ENCODE measurements at regions not wholly inside any gene's neighbourhood (a gene's known extent, or its start where the extent isn't known, plus 50 kb on each side); places are given as distances from the start of the nearest gene placed in this dataset.

DNA sequence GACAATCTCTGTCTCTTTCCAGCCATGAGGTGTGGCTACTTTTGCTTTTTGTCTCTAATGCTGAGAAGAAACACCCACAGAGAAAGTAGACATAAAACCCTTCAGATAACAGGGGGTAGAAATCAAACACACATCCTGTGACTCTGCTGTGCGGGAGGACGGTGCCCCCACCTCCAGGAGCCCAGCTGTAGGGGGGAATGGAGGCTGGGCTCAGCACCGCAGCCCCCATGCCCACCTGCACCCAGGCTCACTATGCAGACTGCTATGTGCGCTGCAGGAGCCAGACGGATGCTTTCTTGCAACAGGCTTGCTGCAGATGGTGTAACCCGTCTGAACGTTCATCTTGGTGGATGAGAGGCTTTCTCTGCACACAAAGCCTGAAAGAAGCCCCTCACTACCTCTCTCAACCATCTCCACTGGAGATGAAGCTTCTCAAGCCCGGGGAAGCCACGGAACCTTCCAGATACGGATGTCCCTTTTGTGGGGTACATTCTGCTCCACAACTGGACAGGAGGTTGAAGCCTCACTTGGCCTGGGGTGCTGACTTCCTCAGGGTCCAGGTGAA is 207.2 kb downstream of the GADD45G start:
- no peaks in the 10 kb centered on the region for H3K4me1 ChIP-seq (ENCODE audit: control insufficient read depth, insufficient read depth, low read length)
- no peaks in the 10 kb centered on the region for H3K9me3 ChIP-seq (ENCODE audit: control insufficient read depth, low read length)
- H3K4me3 ChIP-seq (ENCODE audit: insufficient read depth, low read depth, low read length), result no peak overlapping the region
- 94% methylated on average over 10 of the region's 10 CpGs for WGBS, 2 experiments
- no peaks in the 10 kb centered on the region for H3K27me3 ChIP-seq (ENCODE audit: control insufficient read depth, insufficient read depth, low read length, poor library complexity, severe bottlenecking)
- no peaks in the 10 kb centered on the region for H3K36me3 ChIP-seq (ENCODE audit: control insufficient read depth, insufficient read depth, low read length)
- no peak overlapping the region for H3K27ac ChIP-seq (ENCODE audit: insufficient read depth, low read depth, low read length, poor library complexity, severe bottlenecking)

DNA sequence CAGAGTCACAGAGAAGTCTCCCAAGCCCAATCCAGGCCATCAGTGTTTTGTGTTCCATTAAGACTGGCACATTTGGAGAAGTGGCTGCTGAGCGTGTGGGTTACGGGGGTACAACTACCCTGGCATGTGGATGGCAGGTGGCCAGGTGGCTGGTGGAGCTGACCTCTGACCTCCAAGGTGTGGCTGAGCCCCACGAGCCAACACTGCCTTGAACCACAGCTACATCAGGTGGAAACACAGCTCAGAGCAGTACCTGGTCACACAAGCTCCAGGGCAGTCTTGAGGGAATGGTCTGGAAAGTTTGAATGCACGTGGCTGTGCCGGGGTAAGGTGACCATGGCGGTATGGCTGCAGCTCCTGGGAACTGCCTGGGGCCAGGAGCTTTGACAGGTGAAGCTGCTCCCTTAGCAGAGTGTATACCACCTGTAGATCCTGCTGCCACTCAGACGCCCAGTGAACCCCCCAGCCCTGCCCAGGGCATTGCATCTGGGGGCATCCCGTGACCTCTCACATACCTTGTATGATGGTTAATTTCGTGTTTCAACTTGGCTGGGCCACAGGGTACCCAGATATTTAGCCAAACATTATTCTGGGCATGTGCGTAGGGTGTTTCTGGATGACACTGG is 207.9 kb downstream of the GADD45G start:
- Histone ChIP-seq H3K36me3 (ENCODE audit: control insufficient read depth, insufficient read depth, low read length) (no peaks in the 10 kb centered on the region), H3K9me3 (ENCODE audit: control insufficient read depth, low read length) (no peaks in the 10 kb centered on the region), H3K4me3 (ENCODE audit: insufficient read depth, low read depth, low read length) (no peak overlapping the region), H3K27me3 (ENCODE audit: control insufficient read depth, insufficient read depth, low read length, poor library complexity, severe bottlenecking) (no peaks in the 10 kb centered on the region), H3K27ac (ENCODE audit: insufficient read depth, low read depth, low read length, poor library complexity, severe bottlenecking) (no peak overlapping the region), H3K4me1 (ENCODE audit: control insufficient read depth, insufficient read depth, low read length) (no peaks in the 10 kb centered on the region)
- WGBS, 2 experiments, result 91 to 96% methylated on average over 10 of the region's 10 CpGs

- H3K27me3 ChIP-seq (ENCODE audit: control insufficient read depth, insufficient read depth, low read length, poor library complexity, severe bottlenecking), result no peaks in the 10 kb centered on the region
- no peak overlapping the region for H3K27ac ChIP-seq (ENCODE audit: insufficient read depth, low read depth, low read length, poor library complexity, severe bottlenecking)
- no peaks in the 10 kb centered on the region for H3K36me3 ChIP-seq (ENCODE audit: control insufficient read depth, insufficient read depth, low read length)
- 98% methylated on average over 5 of the region's 5 CpGs for WGBS, 2 experiments
- no peaks in the 10 kb centered on the region for H3K4me1 ChIP-seq (ENCODE audit: control insufficient read depth, insufficient read depth, low read length)
- no peaks in the 10 kb centered on the region for H3K9me3 ChIP-seq (ENCODE audit: control insufficient read depth, low read length)
- H3K4me3 ChIP-seq (ENCODE audit: insufficient read depth, low read depth, low read length), result no peak overlapping the region
Observed at GRCh38 chr9:89813482-89813881, 208.7 kb downstream of the GADD45G start.

DNA sequence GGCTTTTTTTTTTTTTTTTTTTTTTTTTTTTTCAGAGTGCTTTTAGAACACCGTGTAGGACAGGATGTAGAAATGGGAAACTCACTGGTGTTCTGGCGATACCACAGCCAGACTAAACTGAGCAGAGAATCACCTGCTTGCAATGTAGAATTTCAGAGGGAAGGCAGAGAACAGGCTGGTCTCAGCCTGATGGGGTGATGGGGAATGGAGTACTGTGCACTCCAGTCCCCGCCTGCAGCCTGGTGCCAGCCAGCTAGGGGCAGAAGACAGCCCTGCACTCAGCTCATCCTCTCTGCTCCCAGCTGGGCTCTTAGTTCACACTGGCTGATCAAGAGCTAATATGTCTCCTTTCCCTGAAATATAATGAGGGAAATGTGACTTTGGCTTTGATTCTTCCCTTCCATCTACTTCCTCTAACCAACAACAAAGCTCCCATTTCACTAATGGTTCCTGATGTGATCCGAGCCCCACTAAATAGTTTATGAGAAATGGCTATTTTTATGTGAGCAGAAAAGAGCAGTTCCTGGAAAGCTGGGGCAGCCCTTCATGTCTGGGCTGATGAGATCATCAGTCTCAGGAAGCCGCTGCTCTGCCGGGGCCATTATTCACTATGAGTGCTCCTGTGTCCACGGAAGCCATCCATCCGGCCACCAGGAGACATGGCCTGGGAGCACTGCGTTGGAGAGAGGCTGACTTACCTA is 209.7 kb downstream of the GADD45G start:
- Histone ChIP-seq H3K36me3 (ENCODE audit: control insufficient read depth, insufficient read depth, low read length) (no peaks in the 10 kb centered on the region), H3K4me1 (ENCODE audit: control insufficient read depth, insufficient read depth, low read length) (no peaks in the 10 kb centered on the region), H3K27me3 (ENCODE audit: control insufficient read depth, insufficient read depth, low read length, poor library complexity, severe bottlenecking) (no peaks in the 10 kb centered on the region), H3K27ac (ENCODE audit: insufficient read depth, low read depth, low read length, poor library complexity, severe bottlenecking) (no peak overlapping the region), H3K9me3 (ENCODE audit: control insufficient read depth, low read length) (no peaks in the 10 kb centered on the region), H3K4me3 (ENCODE audit: insufficient read depth, low read depth, low read length) (no peak overlapping the region)
- WGBS, 2 experiments, result 88 to 91% methylated on average over 9 of the region's 9 CpGs

DNA sequence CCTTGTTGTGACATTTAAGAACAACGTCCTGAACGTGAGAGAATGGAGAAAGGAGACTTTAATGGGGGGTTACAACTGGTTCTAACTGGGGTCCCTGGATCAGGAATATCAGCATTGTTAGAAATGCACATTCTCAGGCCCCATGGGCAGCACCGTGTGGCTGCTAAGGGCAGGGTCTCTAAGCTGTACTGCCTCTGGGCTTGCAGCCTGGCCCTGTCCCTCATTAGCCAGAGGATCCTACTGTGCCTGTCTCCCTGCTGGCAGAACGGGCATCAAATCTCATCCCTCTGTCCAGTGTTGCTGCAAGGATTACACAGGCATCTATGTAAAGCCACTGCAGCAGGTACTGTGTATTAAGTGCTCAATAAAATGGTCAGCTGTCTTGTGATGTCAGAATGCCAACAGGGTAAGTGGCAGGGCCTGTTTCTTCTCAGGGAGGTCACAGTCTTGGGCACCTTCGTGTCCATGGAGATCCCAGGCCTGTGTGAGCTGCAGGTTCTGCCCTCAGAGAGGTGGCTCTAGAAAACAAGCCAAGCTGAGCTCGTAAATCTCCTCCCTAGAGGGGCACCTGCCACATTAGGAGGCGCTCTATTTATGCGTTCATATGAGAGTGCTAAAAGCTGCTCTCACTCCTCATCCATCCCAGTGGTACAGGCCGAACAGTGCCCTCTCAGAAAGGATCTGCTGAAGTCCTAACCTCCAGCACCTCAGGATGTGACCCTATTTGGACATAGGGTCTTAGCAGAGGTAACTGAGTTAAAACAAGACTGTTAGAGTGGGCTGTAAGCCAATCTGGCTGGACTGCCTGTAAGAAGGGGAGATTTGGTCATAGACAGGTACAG is 210.5 kb downstream of the GADD45G start:
- Histone ChIP-seq H3K4me3 (ENCODE audit: insufficient read depth, low read depth, low read length) (no peak overlapping the region), H3K27ac (ENCODE audit: insufficient read depth, low read depth, low read length, poor library complexity, severe bottlenecking) (no peak overlapping the region), H3K9me3 (ENCODE audit: control insufficient read depth, low read length) (no peaks in the 10 kb centered on the region), H3K27me3 (ENCODE audit: control insufficient read depth, insufficient read depth, low read length, poor library complexity, severe bottlenecking) (no peaks in the 10 kb centered on the region), H3K36me3 (ENCODE audit: control insufficient read depth, insufficient read depth, low read length) (no peaks in the 10 kb centered on the region), H3K4me1 (ENCODE audit: control insufficient read depth, insufficient read depth, low read length) (no peaks in the 10 kb centered on the region)
- WGBS, 2 experiments, result 91 to 94% methylated on average over 9 of the region's 9 CpGs

- Histone ChIP-seq H3K4me1 (ENCODE audit: control insufficient read depth, insufficient read depth, low read length) (no peaks in the 10 kb centered on the region), H3K4me3 (ENCODE audit: insufficient read depth, low read depth, low read length) (no peak overlapping the region), H3K9me3 (ENCODE audit: control insufficient read depth, low read length) (no peaks in the 10 kb centered on the region), H3K27me3 (ENCODE audit: control insufficient read depth, insufficient read depth, low read length, poor library complexity, severe bottlenecking) (no peaks in the 10 kb centered on the region), H3K27ac (ENCODE audit: insufficient read depth, low read depth, low read length, poor library complexity, severe bottlenecking) (no peak overlapping the region), H3K36me3 (ENCODE audit: control insufficient read depth, insufficient read depth, low read length) (no peaks in the 10 kb centered on the region)
- 90 to 92% methylated on average over 10 of the region's 10 CpGs for WGBS, 2 experiments
Observed at GRCh38 chr9:89815903-89816573, 211.2 kb downstream of the GADD45G start.

DNA sequence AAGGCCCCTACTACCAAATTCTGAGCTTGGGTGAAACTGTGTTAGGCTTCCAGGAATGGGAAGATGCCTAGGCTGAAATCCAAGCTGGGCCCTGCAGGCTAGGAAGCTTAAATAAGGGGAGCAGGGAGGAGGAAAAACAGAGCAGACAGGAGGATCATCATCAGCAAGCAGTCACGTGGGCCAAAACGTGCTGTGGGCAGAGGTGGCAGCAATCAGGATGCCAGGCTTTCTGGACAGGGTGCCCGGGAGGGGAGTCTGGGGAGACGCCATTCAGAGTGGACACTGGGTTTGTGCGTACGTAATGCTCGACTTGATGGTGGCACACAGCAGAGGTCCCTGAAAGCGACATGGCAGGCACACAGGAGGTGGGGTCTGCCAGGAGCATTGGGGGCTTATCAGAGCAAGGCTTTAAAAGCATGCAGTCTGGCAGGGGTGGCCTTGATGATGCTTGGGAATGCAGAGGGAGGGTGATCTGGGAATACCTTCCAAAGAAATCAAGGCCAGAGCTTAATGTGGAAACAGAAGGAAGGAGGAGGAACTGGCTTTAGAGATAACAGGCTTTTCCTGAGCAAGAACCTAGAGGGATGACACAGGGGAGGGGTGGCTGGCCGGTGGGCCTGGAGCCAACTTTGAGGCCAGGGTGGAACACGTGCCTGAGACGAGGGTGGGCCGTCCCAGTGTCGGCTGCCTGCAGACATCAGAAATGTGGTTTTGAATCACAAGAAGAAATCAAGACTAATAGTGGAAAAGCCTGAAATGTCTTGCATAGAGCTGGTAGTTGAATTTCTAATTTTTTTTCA is 212.5 kb downstream of the GADD45G start:
- 94% methylated on average over 13 of the region's 13 CpGs for WGBS, 2 experiments
- Histone ChIP-seq H3K9me3 (ENCODE audit: control insufficient read depth, low read length) (no peaks in the 10 kb centered on the region), H3K4me1 (ENCODE audit: control insufficient read depth, insufficient read depth, low read length) (no peaks in the 10 kb centered on the region), H3K4me3 (ENCODE audit: insufficient read depth, low read depth, low read length) (no peak overlapping the region), H3K27ac (ENCODE audit: insufficient read depth, low read depth, low read length, poor library complexity, severe bottlenecking) (no peak overlapping the region), H3K27me3 (ENCODE audit: control insufficient read depth, insufficient read depth, low read length, poor library complexity, severe bottlenecking) (no peaks in the 10 kb centered on the region), H3K36me3 (ENCODE audit: control insufficient read depth, insufficient read depth, low read length) (no peaks in the 10 kb centered on the region)

GRCh38 chr9:89820337-89820736 is 215.5 kb downstream of the GADD45G start:
- Histone ChIP-seq H3K27me3 (ENCODE audit: control insufficient read depth, insufficient read depth, low read length, poor library complexity, severe bottlenecking) (no peaks in the 10 kb centered on the region), H3K27ac (ENCODE audit: insufficient read depth, low read depth, low read length, poor library complexity, severe bottlenecking) (no peak overlapping the region), H3K4me3 (ENCODE audit: insufficient read depth, low read depth, low read length) (no peak overlapping the region), H3K4me1 (ENCODE audit: control insufficient read depth, insufficient read depth, low read length) (no peaks in the 10 kb centered on the region), H3K9me3 (ENCODE audit: control insufficient read depth, low read length) (no peaks in the 10 kb centered on the region), H3K36me3 (ENCODE audit: control insufficient read depth, insufficient read depth, low read length) (no peaks in the 10 kb centered on the region)
- 93 to 96% methylated on average over 2 of the region's 2 CpGs for WGBS, 2 experiments

DNA sequence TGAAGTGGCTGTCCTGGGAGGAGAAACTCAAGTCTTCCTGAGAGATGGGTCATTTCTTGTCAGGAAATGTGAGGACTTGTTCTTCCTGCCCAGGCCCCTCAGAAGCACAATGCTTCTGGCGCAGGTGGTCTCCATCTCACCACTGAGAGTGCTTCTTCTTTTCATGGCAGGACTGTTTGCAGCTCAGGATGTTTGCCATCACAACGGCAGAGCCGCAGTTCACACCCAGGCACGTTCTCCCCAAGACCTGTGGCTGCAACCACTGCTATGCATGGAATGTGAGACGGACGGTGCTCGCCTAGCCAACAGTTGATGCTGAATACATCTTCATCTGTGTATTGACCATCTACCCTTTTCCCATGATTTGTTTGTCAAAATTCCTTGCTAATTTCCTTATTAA is 216.3 kb downstream of the GADD45G start:
- H3K4me3 ChIP-seq (ENCODE audit: insufficient read depth, low read depth, low read length), result no peak overlapping the region
- H3K27ac ChIP-seq (ENCODE audit: insufficient read depth, low read depth, low read length, poor library complexity, severe bottlenecking), result no peak overlapping the region
- WGBS, 2 experiments, result 77 to 80% methylated on average over 7 of the region's 7 CpGs
- no peaks in the 10 kb centered on the region for H3K9me3 ChIP-seq (ENCODE audit: control insufficient read depth, low read length)
- no peaks in the 10 kb centered on the region for H3K27me3 ChIP-seq (ENCODE audit: control insufficient read depth, insufficient read depth, low read length, poor library complexity, severe bottlenecking)
- no peaks in the 10 kb centered on the region for H3K4me1 ChIP-seq (ENCODE audit: control insufficient read depth, insufficient read depth, low read length)
- H3K36me3 ChIP-seq (ENCODE audit: control insufficient read depth, insufficient read depth, low read length), result no peaks in the 10 kb centered on the region
